Body of pancreas (tissue), 4 donors: ENCODE measurements at regions not wholly inside any gene's neighbourhood (a gene's known extent, or its start where the extent isn't known, plus 50 kb on each side); places are given as distances from the start of the nearest gene placed in this dataset.

ENCODE experiments used
- CTCF ChIP-seq, 7 experiments: fragments of 450-650 bp in 4 of 7; fragments of 200-600 bp in 3 of 7; sonication (generic) in 3 of 7; IDR thresholded peaks; one replicate each; pipeline ENCODE4 v1.5.1; 2016 to 2019; ENCODE audit warnings: antibody characterized with exemption in 7 of 7
- POLR2A ChIP-seq, 3 donors: fragments of 450-650 bp; IDR thresholded peaks; one replicate each; pipeline ENCODE4 v1.6.1; 2016; ENCODE audit warnings: antibody characterized with exemption in 3 of 3, mild to moderate bottlenecking in 2 of 3

GRCh38 chr10:6776170-6776569, 196.1 kb upstream of the PRKCQ start:
- no peak for TF ChIP-seq POLR2A (IDR thresholded peaks at IDR 0.05)
- no peak for TF ChIP-seq CTCF (IDR thresholded peaks at IDR 0.05)
